HG02870 (cell line): ENCODE measurements at regions not wholly inside any gene's neighbourhood (a gene's known extent, or its start where the extent isn't known, plus 50 kb on each side); places are given as distances from the start of the nearest gene placed in this dataset.

Source experiments
- ATAC-seq: cut with Tn5 transposase; IDR thresholded peaks from one replicate; pipeline ENCODE4 v1.9.1; 2021; ENCODE audit warnings: mild to moderate bottlenecking, moderate library complexity; ENCODE audit not compliant: unreplicated experiment

DNA sequence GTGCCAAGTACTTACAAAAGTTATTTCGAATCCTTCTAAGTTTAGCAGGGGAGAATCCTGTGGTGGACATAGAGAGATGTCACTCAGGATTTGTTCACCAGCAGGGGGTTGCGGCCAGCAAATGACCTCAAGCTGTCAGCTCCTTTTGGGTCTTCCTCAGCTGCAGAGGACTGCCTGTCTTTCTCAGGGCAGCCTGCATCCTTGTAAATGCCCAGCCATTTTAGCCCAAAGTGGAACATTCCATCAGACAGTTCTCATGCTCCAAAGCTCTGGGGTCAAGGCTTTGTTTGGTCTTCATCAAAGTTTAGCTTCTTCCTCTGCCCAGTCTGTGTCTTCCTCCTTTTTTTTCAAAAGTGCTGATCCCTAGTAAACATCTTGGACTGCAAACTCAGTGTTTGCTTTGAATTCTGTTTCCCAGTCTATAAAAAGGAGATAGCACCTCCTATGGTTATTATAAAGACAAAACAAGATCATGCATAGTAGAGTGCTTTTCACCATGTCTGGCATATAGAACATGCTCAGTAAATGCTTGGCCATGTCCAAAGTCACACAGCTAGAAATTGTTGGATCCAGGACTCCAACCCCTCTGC is 156.4 kb upstream of the GATB start:
- no peak for ATAC-seq

DNA sequence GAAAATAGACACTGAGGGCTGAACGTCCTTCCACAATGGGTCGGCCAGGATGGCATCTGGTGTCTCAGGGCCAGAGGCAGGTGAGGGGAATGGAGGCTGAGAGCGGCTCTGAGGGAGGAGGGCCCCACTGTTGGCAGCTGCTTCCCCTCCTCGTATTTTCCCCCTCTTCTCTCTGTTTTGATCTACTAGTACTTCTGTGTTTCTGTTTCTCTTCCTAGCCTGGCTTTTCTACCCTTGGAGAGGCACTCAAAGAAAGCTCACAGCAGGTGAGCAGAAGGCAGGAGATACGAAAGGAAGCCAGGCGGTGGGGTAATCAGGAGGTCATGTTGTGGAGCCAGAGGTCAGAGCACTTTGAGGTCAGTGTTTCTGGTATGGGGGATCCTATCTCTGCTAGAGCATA is 151.8 kb upstream of the GATB start:
- no peak for ATAC-seq

DNA sequence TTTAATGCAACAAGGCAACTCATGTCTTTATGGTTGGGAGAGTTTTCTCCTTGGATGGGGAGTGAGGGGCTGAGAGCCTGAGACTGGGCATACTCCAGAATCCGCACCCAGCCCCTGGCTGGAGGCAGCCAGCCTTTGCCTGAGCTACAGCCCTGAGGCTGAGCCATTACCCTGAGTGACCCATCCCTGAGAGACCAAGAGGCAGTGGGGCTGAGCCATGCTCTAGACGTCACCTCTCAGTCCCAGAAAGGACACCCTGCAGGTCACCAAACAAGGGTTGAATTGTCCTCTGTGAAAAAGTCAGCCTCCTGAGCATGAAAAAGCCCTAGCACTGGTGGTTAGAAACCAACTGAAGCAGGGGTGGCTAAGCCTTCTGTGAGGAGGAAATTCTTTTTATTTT is 151.2 kb upstream of the GATB start:
- no peak for ATAC-seq

DNA sequence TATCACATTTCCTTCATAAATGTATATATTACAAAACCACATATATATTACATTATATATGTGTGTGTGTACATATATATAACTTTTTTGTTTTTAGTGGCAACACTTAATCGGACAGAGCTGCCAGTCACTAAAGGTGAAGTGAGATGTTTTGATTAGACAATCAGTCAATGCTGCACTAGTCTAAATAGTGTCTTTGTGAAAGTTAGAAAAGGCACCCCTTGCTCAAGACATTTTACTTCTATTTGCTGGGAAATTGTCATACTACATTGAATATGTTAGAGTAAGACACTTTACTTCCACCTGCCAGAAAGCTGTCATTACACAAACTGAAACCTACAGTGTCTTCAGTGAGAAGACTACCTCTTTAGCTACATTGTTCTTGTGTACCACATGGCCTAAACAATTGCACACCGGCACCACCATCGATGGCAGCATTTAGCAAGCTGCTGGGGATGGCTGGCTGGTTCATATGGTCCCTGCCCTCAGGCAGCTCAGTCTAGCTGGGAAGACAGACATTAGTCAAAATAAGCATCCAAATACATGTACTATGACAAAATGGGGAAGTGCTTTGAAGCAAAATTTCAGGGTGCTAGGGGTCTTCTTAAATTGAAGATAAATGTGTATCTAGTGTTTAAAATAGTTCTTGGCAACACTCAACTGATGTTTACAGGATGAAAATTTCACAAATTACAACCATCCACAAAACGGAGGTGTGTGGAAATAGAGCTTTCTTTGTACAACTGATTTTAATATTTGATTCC is 148.1 kb upstream of the GATB start:
- ATAC-seq, result peak; percentile 49

DNA sequence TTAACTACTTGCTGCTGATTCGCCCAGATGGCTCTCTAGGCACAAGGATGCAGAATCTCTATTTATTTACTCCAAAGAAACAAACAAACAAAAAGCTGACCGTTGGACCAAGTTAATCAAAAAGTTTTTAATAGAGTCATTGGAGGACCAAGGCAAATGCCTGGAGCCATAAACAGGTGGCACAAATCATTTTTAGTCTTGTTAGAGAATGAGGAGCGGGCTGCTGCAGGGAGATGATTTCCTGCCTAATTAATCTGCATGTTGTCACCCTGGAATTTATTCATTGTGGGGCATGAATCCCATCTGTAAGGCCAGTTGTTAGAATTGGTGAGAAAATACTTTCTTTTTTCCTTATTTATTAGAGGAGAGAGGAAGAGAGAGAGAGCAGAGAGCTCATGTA is 147.4 kb upstream of the GATB start:
- no peak for ATAC-seq

DNA sequence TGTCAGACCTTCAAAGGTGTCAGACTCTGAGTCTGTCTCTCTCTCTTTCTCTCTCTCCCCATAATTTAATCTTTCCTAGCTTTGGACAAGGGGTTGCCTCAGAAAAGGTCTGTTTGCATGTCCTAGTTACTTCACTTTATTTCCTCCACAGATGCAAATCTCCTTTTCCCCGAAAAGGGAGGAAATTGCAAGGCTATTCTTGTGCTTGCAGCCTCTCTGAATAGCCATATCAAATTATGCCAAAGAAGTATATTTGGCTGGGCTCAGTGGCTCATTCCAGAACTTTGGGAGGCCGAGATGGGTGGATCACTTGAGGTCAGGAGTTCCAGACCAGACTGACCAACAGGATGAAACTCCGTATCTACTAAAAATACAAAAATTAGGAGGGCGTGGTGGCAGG is 145.6 kb upstream of the GATB start:
- no peak for ATAC-seq

DNA sequence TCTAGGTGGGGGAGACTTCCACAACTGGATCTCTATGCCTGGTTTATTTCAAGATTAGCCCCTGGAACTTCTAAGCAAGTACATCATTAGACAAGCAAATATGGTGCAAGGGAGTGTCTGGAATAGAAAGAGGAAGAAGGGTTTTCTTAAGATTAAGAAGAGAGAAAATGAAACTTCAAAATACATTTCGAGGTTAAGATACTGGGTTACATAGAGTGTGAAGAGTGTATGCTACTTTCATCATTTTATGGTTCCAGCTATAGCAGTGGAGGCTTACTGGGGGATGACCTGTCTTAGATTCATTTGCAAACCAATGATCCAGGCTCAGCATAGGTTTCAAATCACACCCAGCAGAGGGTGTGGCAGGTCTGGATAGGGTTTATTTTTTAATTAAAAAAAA is 144.4 kb upstream of the GATB start:
- peak; percentile 89 for ATAC-seq

DNA sequence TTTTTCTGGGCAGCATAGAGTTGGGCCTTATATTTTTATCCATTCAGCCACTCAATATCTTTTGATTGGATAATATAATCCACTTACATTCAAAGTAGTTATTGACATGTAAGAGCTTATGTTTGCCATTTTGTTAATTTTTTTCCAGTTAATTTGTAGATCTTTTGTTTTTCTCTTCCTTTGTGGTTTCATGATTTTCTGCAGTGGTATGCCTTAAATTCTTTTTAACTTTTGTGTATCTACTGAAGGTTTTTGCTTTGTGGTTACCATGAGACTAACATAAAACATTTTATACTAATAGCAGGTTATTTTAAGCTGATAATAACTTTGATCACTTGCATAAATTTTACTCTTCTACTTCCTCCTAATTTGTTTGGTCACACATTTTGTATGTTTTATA is 140.8 kb upstream of the GATB start:
- ATAC-seq, result no peak

DNA sequence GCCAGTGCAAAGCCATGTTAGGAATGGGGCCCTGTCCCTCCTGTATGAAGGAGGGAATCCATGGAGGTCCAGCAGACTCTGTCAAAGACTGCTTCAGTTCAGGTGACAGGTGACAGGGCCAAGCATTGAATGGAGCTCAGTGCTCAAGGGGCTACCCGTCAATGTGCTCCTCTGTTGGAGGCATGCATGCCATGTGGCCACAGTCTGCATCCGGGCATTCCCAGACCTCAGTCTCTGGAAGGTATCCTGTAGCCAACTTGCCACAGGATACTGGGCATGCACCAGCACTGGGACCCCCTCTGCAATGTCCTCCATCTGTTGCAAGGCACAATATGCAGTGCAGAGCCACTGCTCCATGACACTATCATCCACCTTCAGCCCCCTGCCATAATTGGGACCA is 136.1 kb upstream of the GATB start:
- no peak for ATAC-seq

DNA sequence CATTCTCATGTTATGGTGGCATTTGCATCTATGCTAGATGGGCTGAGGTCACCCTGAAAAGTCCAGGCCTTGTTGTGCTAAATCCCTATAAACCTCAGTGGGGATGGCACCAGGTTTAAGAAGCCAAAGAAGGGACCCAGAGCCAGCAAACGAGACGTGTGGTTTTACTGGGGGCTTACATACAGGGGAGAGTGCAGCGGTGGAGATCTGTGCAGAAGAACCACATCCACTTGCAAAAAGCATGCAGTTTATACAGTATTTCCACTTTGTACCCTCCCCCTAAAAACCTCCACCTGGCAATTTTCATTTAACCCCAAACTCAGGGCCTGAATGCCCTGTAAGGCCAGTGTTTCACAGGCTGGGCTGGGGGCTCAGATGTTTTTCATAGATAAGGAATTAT is 134.9 kb upstream of the GATB start:
- no peak for ATAC-seq

DNA sequence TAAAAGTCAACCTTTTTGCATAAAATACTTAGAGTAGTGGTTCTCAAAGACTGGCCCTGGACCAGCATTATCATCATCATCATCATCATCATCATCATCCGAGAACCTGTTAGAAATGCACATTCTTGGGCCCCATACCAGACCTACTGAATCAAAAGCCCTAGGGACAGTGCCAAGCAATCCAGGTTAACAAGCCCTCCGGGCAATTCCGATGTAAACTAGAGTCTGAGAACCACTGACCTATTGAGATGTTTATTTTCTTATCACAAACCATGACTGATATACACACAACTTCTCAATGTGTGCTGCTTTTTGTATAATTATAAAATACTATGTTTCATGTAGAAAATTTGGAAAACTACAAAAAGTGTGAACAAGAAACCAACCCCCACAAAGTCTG is 133.4 kb upstream of the GATB start:
- ATAC-seq, result no peak

DNA sequence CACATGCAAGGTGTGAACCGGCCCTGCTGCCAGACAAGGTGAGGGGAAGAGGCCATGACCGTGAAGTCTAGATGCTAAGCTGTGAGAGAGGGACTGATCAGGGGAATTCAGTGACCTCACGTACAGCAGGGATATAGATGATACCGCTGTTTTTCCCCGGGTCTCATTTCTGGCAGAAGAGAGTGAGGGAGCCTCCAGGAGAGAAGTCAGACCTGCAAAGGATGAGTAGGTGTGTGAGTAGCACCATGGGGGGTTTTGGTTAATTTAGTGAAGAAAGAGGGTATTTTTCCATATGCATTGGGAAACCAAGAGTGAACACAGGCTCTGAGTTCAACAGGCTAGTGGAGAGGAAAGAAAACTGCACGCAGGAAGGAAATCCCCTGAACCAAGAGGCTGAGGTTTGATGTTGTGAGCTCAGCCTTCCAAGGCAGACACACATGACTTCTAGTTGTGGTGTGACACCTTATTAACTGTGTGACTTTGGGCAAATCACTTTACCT is 127.6 kb upstream of the GATB start:
- peak; percentile 38 for ATAC-seq

DNA sequence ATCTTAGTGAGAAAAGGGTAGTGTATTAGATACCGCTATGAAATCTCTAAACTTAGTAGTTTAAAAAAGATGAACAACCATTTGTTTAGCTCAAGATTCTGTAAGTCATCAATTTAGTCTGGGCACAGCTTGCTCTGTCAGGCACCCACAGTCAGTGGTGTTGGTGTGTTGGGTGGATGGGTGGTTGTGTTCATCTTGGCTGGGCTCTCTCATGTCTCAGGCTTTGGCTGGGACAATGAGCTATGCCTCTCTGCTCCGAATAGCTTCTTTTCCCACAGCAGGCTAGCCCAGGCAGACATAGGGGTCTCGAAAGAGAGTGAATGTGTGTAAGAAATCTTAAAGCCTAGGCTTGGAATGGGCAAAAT is 127.0 kb upstream of the GATB start:
- peak; percentile 6 for ATAC-seq

DNA sequence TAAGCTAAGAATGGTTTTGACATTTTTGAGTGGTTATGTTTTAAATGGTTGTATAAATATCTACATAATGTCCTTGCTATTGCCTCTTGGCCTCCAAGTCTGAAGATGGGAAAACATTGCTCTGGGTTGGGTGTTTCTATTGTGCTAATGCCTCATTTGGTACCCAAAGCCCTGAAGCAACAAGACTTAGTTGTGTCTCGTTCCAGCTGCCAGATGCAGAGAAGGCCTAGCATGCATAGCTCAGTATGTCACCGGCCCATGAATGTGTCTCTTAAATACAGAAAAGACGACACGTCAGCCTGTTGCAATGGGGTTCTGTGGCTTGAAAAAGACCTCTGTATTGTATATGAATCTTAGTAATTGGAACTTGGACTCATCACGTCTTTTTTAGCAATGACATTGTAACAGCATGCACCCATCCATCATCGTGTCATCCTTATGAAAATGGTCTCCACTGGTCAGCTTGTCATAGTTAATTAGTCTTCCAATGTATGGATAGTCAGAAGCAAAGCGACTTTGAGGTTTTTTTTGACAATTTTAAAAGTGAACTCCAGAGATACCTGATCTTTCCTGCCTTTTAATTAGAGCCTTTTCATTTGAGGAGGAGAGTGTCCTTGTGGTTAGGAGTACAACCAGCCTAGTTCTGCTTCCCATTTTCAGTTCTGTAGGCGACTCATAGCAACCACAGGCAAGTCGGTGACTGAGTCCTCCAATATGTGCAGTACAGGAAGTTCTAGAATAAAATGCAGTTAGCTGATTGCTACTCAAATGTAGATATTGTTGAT is 126.4 kb upstream of the GATB start:
- peak; percentile 75 for ATAC-seq

DNA sequence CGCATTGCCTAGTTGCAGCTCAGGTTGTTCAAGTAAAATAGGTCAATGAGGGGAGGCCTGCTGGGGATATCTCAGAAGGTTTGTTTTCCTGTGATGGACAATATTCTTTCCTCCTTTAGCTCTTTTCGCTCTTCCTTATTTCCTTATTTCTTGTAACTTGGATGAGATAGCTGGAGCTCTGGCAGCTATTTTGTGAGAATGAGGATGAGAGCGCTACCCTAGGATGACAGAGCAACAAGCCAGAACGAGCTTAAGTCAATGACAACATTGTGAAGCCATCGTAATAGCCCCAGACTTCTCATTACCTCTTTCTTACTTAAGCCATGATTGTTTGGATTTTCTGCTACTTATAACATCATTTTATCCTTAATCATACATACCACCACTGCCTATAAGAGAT is 124.3 kb upstream of the GATB start:
- ATAC-seq, result no peak

DNA sequence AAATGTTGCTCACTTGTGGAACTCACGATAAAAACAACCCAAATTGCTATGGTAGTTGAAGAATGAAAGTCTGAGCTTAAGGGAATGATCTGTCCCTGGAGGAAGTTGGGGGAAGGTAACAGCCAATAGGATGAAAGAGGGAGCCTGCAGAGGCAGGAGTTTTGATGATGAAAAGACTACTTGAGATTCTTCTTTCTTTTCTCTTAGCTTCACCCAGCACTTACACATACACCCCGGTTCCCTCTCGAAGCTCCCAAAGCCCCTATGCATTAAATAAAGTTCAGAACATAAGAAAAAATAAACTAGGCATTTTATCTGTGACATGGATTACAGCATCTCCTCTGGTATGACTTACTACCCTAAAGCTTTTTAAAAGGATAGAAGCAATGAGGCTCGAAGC is 122.9 kb upstream of the GATB start:
- no peak for ATAC-seq

DNA sequence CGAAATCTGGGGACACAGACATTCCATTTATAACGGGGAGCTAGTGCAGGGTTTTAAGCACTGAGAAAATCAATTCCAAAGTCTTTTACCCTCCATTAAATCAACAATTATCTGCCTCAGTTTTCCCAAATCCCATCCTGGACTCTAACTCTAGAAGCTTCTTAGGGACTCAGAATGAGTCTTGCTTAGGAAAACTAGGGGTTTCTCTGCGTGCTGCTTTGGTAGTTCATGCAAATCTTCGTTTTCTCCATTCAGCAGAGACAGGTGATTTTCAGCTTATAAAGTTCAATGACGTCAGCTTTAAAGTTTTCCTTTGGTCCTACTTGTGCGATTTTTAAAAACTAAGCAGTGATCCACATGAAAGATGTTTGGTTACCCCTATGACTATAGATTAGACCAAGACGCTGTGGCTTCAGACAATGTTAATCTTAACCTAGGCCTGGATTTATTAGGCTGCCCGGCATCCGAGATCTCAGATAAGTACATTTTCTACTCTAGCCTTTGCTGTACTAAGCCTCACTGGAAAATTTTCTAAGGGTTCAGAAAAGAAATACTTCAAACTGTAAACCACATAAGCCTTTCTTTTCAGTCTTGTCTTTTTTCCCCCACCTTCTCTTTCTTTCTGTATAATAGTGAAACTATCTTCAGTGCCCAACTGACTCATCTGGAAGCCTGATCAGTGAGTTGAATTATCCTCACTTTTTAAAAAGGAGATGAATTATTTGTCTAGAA is 121.4 kb upstream of the GATB start:
- ATAC-seq, result peak; percentile 52

DNA sequence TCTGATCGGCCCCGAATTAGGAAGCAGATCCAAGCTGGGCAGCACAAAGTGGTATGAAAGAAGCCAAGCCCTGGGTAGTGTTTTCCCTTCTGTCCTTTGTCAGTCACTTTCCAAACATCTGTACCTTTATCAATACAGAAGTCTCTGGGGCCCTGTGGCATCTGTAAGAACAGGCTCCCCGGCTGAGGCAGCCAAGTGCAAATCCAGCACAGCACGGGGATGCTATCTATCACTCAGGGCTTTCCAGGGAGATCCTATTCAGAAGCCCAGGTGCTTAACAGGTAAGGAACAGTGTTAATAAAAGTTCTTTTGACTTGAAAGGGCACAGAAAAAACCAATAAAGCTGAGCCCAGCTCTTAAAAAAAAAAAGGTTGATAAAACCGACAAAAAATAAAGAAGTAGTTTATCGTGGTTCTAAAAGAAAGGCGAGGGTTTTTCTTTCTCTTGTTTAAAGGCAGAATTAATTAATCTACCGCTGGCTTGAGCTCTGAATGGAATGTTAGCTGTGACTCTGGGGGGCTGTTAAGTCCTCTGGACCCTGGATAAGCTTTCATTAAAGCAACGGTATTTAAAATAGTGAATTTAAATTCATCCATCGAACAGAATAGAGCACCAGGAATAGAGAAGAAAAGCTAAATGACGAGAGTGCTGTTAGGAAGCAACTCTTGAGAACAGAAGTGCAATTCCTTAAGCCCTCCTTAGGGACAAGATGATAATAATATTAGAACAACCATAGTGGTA is 119.1 kb upstream of the GATB start:
- ATAC-seq, result no peak

DNA sequence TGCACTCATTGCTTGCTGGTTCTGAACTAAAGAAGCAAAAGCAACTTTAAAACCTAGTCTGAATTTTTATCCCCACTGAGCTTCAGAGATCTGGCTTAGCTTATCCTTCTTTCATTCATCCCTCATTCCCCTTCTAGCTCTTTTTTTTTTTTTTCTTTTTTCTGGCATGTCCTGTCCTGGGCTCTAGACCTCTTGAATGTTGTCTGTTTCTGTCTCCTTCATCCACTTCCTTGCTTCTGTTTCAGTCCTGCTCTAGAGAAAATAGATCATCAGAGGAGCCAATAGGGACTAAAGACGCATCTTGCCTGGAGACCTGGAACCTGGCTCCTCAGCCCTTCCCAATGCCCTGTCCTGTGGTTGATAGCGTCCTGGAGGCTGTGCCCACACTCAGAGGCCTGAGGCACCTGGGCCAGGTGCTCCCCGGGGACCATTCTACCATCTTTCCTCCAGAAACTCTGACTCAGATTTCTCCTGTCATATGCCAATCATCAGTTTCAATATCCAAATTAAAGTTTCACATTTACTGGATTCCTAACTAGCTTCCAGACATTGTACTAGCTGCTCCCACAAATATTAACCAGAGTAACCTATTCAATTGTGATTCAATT is 115.7 kb upstream of the GATB start:
- no peak for ATAC-seq

DNA sequence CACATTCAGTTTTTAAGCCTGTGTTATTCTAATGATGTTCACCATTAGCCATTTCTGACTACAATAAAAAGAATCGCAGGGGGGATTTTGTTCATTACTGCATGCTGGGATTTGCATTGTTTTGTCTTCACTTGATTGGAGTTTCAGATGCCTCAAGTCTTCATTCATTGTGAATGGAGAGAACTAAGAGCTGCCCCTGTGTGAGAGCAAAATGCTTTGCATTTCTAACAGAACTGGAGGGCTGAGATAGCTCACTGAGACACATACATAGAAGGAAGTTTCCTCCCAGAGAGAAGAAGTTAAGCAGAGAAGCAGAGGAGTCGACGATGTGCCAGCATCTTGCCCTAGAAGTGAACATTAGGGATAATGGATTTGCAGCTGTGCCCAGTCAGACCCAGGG is 113.5 kb upstream of the GATB start:
- ATAC-seq, result no peak
